ENCODE measurements at regions not wholly inside any gene's neighbourhood (a gene's known extent, or its start where the extent isn't known, plus 50 kb on each side); places are given as distances from the start of the nearest gene placed in this dataset.

GRCh38 chr3:73280746-73281145, 219.3 kb downstream of the EBLN2 start:
- CTCF ChIA-PET = no interaction called here

DNA sequence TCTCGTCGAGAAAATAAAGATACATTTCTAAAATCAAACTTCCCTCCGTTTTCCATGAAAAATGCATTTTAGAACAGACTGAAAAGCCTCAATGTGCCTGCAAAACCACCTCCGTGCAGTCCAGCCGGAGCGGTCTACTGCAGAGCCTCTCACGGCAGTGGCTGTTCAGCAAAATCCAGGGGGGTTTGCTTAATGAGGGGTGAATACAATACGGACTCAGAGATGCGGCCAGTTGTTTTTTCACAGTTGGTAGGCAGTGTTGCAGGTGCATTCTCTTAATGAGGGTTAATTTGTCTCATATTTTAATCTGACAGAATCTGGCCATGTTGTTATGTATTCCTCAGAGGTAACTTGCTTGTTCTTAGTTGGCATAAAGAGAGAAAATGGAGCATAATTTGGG, 223.0 kb downstream of the EBLN2 start:
- TF ChIP-seq, protein P1, sequence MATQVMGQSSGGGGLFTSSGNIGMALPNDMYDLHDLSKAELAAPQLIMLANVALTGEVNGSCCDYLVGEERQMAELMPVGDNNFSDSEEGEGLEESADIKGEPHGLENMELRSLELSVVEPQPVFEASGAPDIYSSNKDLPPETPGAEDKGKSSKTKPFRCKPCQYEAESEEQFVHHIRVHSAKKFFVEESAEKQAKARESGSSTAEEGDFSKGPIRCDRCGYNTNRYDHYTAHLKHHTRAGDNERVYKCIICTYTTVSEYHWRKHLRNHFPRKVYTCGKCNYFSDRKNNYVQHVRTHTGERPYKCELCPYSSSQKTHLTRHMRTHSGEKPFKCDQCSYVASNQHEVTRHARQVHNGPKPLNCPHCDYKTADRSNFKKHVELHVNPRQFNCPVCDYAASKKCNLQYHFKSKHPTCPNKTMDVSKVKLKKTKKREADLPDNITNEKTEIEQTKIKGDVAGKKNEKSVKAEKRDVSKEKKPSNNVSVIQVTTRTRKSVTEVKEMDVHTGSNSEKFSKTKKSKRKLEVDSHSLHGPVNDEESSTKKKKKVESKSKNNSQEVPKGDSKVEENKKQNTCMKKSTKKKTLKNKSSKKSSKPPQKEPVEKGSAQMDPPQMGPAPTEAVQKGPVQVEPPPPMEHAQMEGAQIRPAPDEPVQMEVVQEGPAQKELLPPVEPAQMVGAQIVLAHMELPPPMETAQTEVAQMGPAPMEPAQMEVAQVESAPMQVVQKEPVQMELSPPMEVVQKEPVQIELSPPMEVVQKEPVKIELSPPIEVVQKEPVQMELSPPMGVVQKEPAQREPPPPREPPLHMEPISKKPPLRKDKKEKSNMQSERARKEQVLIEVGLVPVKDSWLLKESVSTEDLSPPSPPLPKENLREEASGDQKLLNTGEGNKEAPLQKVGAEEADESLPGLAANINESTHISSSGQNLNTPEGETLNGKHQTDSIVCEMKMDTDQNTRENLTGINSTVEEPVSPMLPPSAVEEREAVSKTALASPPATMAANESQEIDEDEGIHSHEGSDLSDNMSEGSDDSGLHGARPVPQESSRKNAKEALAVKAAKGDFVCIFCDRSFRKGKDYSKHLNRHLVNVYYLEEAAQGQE (IDR thresholded peaks at IDR 0.05; ENCODE audit: insufficient read depth in 1 of 2, low read depth in 2 of 2, low read length in 1 of 2) = no peak
- TF ChIP-seq TCF7L2 (IDR thresholded peaks at IDR 0.05; ENCODE audit: low read depth, low read length) (no peak), POLR2AphosphoS5 (IDR thresholded peaks at IDR 0.05; ENCODE audit: low read depth, low read length) (no peak), SIN3A (IDR thresholded peaks at IDR 0.05; ENCODE audit: borderline replicate concordance, insufficient read depth, low read depth, low read length) (no peak), CTCF (IDR thresholded peaks at IDR 0.05) (no peak)
- no peak for DNase-seq (ENCODE audit: low read depth, low spot score)
- no peak overlapping the region for H3K27ac ChIP-seq (ENCODE audit: low read length)
- no TSS peak for BruUV-seq (replicated peaks)
- H3K4me1 ChIP-seq (ENCODE audit: control insufficient read depth, insufficient read depth, low read length) = no peaks in the 10 kb centered on the region
- H3K36me3 ChIP-seq (ENCODE audit: control insufficient read depth, insufficient read depth, low read length) = no peaks in the 10 kb centered on the region
- CTCF ChIA-PET = no interaction called here
- ATAC-seq = no peak
- in situ Hi-C loops (cut with HindIII; ENCODE audit: low pct_unique_long_range_greater_than_20kb, low sequenced_read_pairs) (no loop called here), intact Hi-C loops (cut with micrococcal nuclease; ENCODE audit: unreplicated experiment) (no loop called here)
- POLR2A ChIA-PET = no interaction called here
- H3K27me3 ChIP-seq (ENCODE audit: control insufficient read depth, insufficient read depth, low read length) = no peaks in the 10 kb centered on the region
- no peak overlapping the region for H3K4me3 ChIP-seq (ENCODE audit: low read depth in 2 of 2, low read length in 2 of 2)
- H3K9me3 ChIP-seq (ENCODE audit: control insufficient read depth, insufficient read depth, low read depth, low read length) = no peaks in the 10 kb centered on the region

More at GRCh38 chr3:73280746-73281145, 219.3 kb downstream of the EBLN2 start:
- Histone ChIP-seq H3K27me3 (ENCODE audit: control insufficient read depth, insufficient read depth, low read length) (no peaks in the 10 kb centered on the region), H3K9me3 (ENCODE audit: control insufficient read depth, insufficient read depth, low read depth, low read length) (no peaks in the 10 kb centered on the region), H3K27ac (ENCODE audit: low read length) (no peak overlapping the region), H3K4me1 (ENCODE audit: control insufficient read depth, insufficient read depth, low read length) (no peaks in the 10 kb centered on the region), H3K36me3 (ENCODE audit: control insufficient read depth, insufficient read depth, low read length) (no peaks in the 10 kb centered on the region), H3K4me3 (ENCODE audit: low read depth in 2 of 2, low read length in 2 of 2) (no peak overlapping the region)
- TF ChIP-seq POLR2AphosphoS5 (IDR thresholded peaks at IDR 0.05; ENCODE audit: low read depth, low read length) (no peak), SIN3A (IDR thresholded peaks at IDR 0.05; ENCODE audit: borderline replicate concordance, insufficient read depth, low read depth, low read length) (no peak), CTCF (IDR thresholded peaks at IDR 0.05) (no peak), TCF7L2 (IDR thresholded peaks at IDR 0.05; ENCODE audit: low read depth, low read length) (no peak)
- TF ChIP-seq, protein P1 (IDR thresholded peaks at IDR 0.05; ENCODE audit: insufficient read depth in 1 of 2, low read depth in 2 of 2, low read length in 1 of 2) = no peak
- in situ Hi-C loops (cut with HindIII; ENCODE audit: low pct_unique_long_range_greater_than_20kb, low sequenced_read_pairs) (no loop called here), intact Hi-C loops (cut with micrococcal nuclease; ENCODE audit: unreplicated experiment) (no loop called here)
- ATAC-seq (no peak), DNase-seq (ENCODE audit: low read depth, low spot score) (no peak)
- no TSS peak for BruUV-seq (replicated peaks)
- POLR2A ChIA-PET = no interaction called here

All from Panc1 (cell line).